ENCODE measurements at regions not wholly inside any gene's neighbourhood (a gene's known extent, or its start where the extent isn't known, plus 50 kb on each side); places are given as distances from the start of the nearest gene placed in this dataset.

GRCh38 chr15:70159713-70160009 is 61.9 kb upstream of the TLE3 start:
- TF ChIP-seq POLR2A (IDR thresholded peaks at IDR 0.05; ENCODE audit: low read depth, low read length) (no peak), SPI1 (IDR thresholded peaks at IDR 0.05; ENCODE audit: low read depth, low read length) (no peak), TAF1 (IDR thresholded peaks at IDR 0.05; ENCODE audit: low read depth, low read length) (no peak), POLR2AphosphoS5 (IDR thresholded peaks at IDR 0.05; ENCODE audit: low read depth, low read length) (no peak), PAX5 (IDR thresholded peaks at IDR 0.05; ENCODE audit: insufficient read depth, low read length, severe bottlenecking) (no peak)

Data from GM12891 (cell line).